ENCODE measurements at regions not wholly inside any gene's neighbourhood (a gene's known extent, or its start where the extent isn't known, plus 50 kb on each side); places are given as distances from the start of the nearest gene placed in this dataset.

DNA sequence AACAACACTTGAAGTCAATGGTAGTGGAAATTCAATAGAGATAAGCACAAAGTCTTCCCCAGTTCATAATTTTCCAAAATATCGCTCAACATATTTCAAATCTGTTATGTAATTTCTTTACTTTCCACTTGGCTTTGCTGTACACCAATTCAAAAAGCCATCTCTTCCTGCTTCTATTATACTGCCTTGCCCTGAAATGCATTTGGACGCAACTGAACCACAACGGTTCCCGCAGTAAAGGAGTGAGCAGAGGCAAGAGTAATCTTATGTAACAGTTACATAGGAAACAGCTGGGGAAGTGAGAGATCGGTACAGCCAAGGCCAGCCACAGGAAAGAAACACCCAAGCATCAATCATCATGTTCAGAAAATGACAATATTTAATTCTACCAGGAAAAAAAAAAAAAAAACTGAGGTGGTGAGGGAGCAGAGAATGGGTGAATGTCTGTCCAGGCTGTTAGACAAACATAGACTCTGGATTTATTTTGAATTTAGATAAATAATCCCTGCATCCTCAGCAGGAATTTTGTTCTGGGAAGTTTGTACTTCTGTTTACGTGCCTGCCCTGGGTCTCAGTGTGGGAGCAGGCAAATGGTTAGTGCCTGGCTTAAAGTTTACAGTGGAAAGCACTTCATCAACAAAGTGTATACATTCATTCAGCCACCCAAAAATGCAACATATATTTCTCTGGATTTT lies 392.2 kb downstream of the ETS1 start:
- Histone ChIP-seq H3K27ac (ENCODE audit: low read depth, low read length) (no peak overlapping the region), H3K9ac (ENCODE audit: extremely low read depth, low read length, poor library complexity, severe bottlenecking) (no peak overlapping the region), H3K27me3 (ENCODE audit: control insufficient read depth, insufficient read depth, low read length, poor library complexity, severe bottlenecking) (no peaks in the 10 kb centered on the region), H3K4me1 (ENCODE audit: control insufficient read depth, insufficient read depth, low read length) (no peaks in the 10 kb centered on the region), H3K36me3 (ENCODE audit: control insufficient read depth, insufficient read depth, low read length) (no peaks in the 10 kb centered on the region), H3K9me3 (ENCODE audit: control insufficient read depth, low read length) (no peaks in the 10 kb centered on the region), H3K4me3 (ENCODE audit: low read length) (no peak overlapping the region)
- TF ChIP-seq CTCF (conservative IDR thresholded peaks at IDR 0.05) = no peak
- no peaks in the 10 kb centered on the region for H3K9me3 Mint-ChIP-seq
- H3K4me1 Mint-ChIP-seq = peaks cover 2% of the 10 kb centered on the region
- no peak overlapping the region for H3K27ac Mint-ChIP-seq
- no peaks in the 10 kb centered on the region for H3K36me3 Mint-ChIP-seq (ENCODE audit: low read depth)
- 92 to 100% methylated on average over 1 to 6 of the region's 6 CpGs for WGBS, 2 experiments (ENCODE audit: insufficient coverage in 1 of 2, insufficient read length in 1 of 2)
- no peaks in the 10 kb centered on the region for H3K27me3 Mint-ChIP-seq (ENCODE audit: insufficient read depth)
- DNase-seq = no peak
- no peak overlapping the region for H3K4me3 Mint-ChIP-seq

- H3K9me3 Mint-ChIP-seq = no peaks in the 10 kb centered on the region
Observed at GRCh38 chr11:128194216-128194615, 393.1 kb downstream of the ETS1 start.

GRCh38 chr11:128193615-128194014 lies 393.7 kb downstream of the ETS1 start:
- Mint-ChIP-seq H3K27me3 (ENCODE audit: insufficient read depth) (no peaks in the 10 kb centered on the region), H3K27ac (no peak overlapping the region), H3K36me3 (ENCODE audit: low read depth) (no peaks in the 10 kb centered on the region), H3K4me3 (no peak overlapping the region), H3K9me3 (no peaks in the 10 kb centered on the region), H3K4me1 (peaks cover 2% of the 10 kb centered on the region)
- no peak for TF ChIP-seq CTCF (conservative IDR thresholded peaks at IDR 0.05)
- no peaks in the 10 kb centered on the region for H3K4me1 ChIP-seq (ENCODE audit: control insufficient read depth, insufficient read depth, low read length)
- H3K36me3 ChIP-seq (ENCODE audit: control insufficient read depth, insufficient read depth, low read length) = no peaks in the 10 kb centered on the region
- H3K4me3 ChIP-seq (ENCODE audit: low read length) = no peak overlapping the region
- H3K9me3 ChIP-seq (ENCODE audit: control insufficient read depth, low read length) = no peaks in the 10 kb centered on the region
- no peaks in the 10 kb centered on the region for H3K27me3 ChIP-seq (ENCODE audit: control insufficient read depth, insufficient read depth, low read length, poor library complexity, severe bottlenecking)
- no peak for DNase-seq
- no peak overlapping the region for H3K9ac ChIP-seq (ENCODE audit: extremely low read depth, low read length, poor library complexity, severe bottlenecking)
- no peak overlapping the region for H3K27ac ChIP-seq (ENCODE audit: low read depth, low read length)
- WGBS, 2 experiments (ENCODE audit: insufficient coverage in 1 of 2, insufficient read length in 1 of 2) = 100% methylated on average over 1 to 3 of the region's 4 CpGs

More at GRCh38 chr11:128194216-128194615, 393.1 kb downstream of the ETS1 start:
- Histone ChIP-seq H3K4me1 (ENCODE audit: control insufficient read depth, insufficient read depth, low read length) (no peaks in the 10 kb centered on the region), H3K36me3 (ENCODE audit: control insufficient read depth, insufficient read depth, low read length) (no peaks in the 10 kb centered on the region), H3K4me3 (ENCODE audit: low read length) (no peak overlapping the region), H3K27ac (ENCODE audit: low read depth, low read length) (no peak overlapping the region), H3K27me3 (ENCODE audit: control insufficient read depth, insufficient read depth, low read length, poor library complexity, severe bottlenecking) (no peaks in the 10 kb centered on the region), H3K9me3 (ENCODE audit: control insufficient read depth, low read length) (no peaks in the 10 kb centered on the region), H3K9ac (ENCODE audit: extremely low read depth, low read length, poor library complexity, severe bottlenecking) (no peak overlapping the region)
- DNase-seq = no peak
- TF ChIP-seq CTCF (conservative IDR thresholded peaks at IDR 0.05) = no peak
- H3K36me3 Mint-ChIP-seq (ENCODE audit: low read depth) = no peaks in the 10 kb centered on the region
- peaks cover 2% of the 10 kb centered on the region for H3K4me1 Mint-ChIP-seq
- H3K27ac Mint-ChIP-seq = no peak overlapping the region
- no peaks in the 10 kb centered on the region for H3K27me3 Mint-ChIP-seq (ENCODE audit: insufficient read depth)
- H3K4me3 Mint-ChIP-seq = no peak overlapping the region
